GM18861 (cell line): ENCODE measurements at regions not wholly inside any gene's neighbourhood (a gene's known extent, or its start where the extent isn't known, plus 50 kb on each side); places are given as distances from the start of the nearest gene placed in this dataset.

Source experiments
- ATAC-seq: cut with Tn5 transposase; IDR thresholded peaks from one replicate; pipeline ENCODE4 v1.9.1; 2021; ENCODE audit not compliant: unreplicated experiment

DNA sequence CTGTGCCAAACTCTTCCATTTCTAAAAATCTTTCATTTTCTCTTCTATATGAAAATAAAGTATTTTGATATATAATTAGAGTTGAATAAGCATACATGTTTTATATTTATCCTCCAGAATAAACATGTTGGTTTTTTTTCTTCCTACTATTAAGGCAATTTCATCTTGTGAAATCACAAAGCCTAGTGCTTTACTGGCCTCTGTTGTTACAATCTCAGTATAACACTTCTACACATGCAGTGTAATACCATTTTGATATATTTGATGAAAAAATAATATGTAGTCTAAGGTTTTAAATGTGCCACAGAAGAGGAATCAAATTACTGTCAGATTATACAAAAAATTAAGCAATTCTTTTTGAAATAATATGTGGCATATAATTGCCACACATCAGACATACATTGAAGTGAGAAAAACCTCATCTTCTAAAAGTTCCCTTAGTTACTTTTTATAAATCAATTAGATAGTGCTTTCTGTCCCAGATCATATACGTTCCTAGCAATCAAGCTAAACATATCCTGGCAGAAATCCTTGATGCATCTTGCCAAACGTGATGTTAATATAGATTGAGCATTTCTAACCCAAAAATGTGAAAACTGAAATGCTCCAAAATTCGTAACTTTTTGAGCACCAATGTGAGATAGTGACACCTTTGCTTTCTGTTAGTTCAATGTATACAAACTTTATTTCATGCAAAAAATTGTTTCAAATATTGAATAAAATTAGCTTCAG lies 225.1 kb upstream of the MANEA start:
- ATAC-seq, result no peak

DNA sequence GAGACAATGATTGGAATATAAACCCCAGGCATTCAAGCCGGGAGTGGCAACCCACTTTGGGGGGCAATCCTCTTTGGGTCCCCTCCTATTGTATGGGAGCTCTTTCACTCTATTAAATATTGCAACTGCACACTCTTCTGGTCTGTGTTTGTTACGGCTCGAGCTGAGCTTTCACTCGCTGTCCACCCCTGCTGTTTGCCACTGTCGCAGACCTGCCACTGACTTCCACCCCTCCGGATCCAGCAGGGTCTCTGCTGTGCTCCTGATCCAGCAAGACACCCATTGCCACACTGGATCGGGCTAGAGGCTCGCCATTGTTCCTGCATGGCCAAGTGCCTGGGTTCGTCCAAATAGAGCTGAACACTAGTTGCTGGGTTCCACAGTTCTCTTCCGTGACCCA lies 222.8 kb upstream of the MANEA start:
- ATAC-seq, result no peak

DNA sequence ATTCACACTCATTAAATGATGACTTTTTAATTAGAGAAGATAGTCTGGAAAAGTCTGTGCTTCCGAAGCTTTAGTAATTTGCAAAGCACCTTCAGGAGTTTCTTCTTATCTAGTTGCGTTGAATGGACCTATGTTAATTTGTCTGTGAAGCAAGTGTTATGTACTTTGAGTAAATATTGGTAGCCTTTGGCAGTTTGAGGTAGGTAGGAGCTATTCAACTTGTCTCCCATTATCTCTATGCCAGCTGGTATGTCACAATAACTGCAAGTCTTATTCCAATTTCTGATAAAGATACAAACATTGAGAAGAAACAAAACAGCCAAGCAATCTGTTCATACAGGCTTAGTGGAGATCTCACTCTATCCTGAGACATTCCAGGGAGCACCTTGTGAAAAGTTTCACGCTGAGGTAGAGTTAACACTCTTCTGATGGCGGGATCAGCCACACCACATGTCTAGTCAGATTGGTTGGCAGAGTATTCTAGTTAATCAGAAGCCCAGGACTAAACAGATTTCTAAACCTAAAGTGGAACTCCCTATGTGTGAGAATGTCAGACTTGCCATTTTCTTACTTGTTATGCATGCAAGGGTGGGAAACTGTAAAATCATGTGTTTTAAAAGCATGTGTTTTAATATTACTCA lies 219.8 kb upstream of the MANEA start:
- no peak for ATAC-seq

DNA sequence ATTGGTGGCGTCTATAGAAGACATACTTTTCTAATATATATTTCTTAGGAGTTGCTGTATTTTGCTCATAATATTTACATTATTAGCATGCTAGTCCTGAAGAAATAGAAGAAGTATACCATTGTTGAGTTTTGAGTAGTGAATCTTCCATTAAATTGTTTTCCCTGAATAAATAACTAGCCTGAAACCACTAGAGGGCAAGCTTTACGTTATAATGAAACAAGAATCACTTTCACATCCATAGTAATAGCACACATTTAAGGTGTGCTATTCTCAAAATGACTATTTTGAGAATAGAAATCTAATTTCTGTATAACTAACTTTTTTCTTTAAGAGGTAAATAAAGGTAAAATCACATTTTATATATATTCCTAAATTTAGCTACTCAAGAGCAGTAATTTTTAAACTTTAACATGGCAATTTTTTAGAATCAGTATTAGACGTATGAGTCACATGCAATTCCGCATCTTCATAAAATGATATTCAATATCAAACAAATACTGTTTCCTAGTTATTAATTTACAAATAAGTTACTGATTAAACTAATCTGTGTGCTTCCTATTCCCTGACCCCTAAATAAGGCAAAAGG lies 213.2 kb upstream of the MANEA start:
- ATAC-seq, result peak; percentile 89

DNA sequence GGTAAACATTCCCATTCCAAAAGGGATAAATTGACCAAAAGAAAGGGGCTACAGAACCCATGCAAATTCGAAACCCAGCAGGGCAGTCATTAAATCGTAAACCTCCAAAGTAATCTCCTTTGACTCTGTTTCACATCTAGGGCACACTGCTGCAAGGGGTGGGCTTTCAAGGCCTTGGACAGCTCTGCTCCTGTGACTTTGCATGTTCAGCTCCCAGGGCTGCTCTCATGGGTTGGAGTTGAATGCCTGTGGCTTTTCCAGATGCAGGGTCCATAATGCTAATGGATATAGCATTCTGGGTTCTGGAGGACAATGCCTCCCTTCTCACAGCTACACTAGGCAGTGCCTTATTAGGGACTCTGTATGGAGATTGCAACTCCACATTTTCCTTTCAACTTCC lies 211.9 kb upstream of the MANEA start:
- no peak for ATAC-seq

DNA sequence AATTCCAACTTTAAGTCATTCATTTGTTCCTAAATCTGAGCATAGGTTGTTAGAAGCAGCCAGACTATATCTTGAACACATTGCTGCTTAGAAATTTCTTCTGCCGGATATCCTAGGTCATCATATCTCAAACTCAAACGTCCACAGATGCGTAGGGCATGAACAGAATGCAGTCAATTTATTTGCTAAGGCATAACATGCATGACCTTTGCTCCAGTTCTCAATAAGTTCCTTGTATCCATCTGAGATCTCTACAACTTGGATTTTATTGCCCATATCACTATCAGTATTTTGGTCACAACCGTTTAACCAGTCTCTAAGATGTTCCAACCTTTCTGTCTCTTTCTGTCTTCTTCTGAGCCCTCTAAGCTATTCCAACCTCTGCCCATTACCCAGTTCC lies 210.9 kb upstream of the MANEA start:
- no peak for ATAC-seq

DNA sequence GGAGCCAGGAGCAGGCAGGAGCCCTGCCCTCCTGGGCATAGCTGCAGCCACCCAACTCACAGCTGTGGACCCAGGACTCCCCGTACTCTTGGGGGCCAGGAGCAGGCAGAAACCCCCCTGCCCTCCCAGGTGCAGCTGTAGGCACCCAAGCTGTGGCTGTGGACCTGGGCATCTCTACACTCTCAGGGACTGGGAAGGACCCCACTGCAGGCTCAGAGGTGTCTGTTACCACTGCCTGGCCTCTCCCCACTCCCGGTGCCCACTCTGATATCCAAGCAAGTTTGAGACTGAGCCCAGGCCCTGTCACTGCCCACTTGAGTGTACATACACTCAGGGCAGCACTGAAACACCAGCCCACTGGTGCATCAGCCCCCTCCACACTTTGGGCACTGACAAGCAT lies 193.5 kb upstream of the MANEA start:
- no peak for ATAC-seq

DNA sequence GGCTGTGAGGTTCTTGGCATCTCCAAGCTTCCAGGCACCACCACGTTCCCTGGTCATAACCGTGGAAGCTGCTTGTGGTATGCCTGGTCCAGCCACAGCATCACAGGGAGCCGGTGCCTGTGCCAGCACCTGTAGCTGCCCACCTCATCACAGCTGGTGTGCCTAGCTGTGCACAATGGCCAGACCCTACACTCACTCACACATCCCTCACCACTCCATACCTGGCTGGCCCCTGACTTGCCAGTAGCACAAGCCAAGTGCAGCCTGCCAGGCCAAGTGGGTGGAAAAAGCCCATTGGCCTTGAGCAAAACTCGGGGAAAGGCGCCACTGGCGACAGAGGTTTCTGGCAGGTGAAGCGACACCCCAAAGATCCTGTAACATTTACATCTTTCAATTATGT lies 192.3 kb upstream of the MANEA start:
- ATAC-seq, result no peak

DNA sequence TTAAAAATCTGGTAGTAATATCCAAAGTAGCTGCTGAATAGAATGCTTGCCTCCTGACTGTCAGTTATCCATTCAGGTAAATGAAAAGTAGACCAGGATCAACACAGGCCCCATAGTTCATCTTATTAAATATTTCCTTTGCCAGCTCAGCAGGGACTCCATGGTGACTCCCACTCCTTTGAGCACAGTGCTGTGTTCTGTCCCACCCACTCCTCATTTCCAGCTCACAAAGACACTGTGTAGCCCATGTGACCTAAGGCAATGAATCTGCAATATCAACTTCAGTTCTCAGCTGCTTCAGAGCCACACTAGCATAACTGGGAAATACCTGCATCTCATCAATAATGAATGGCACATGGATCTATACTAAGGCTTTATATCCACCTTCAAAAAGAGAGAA lies 189.5 kb upstream of the MANEA start:
- ATAC-seq, result no peak

DNA sequence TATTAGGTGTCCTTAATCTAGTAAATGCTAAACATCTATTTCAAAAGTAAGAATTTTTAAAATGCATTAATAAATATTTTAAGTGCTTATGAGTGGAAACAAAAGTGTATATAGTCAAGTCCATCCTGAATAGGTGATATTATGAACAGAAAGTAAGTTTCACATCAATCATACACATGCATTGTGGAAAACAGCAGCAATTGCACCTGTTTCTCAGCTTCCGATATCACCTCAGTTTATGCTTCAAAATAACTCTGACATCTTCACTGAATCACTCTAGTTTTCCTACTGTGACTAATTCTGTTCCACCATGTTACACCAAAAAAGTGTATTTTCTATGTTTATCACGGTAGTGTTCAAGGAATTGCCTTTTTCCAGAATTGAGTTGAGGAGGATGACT lies 172.6 kb upstream of the MANEA start:
- no peak for ATAC-seq

DNA sequence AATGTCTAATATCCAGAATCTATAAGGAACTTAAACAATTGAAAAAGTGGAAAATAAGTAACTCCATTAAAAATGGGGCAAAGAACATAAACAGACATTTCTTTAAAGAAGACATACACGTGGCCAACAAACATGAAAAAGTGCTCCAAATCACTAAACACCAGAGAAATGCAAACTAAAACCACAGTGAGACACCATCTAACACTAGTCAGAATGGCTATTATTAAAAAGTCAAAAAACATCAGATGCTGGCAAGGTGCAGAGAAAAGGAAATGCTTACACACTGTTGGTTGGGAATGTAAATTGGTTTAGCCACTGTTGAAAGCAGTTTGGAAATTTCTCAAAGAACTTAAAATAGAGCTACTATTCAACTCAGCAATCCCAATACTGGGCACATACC lies 169.2 kb upstream of the MANEA start:
- no peak for ATAC-seq

DNA sequence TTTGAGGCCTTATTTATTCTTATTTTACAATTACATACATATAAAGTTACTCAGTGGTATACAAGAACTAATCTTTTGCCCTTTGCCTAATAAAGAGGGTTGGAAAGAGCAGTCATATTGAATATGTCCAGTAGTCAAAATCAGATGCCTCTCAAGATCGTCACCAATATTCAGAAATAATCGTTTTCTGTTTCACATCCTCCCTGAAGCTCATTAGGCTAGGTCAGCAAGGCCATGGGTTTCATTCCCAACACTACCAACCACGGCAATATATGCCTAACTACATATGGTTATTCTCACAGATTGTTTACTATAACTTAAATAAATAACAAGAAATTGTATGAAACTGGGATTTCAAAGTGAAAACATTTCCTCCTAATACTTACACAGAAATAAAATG lies 167.2 kb upstream of the MANEA start:
- no peak for ATAC-seq

DNA sequence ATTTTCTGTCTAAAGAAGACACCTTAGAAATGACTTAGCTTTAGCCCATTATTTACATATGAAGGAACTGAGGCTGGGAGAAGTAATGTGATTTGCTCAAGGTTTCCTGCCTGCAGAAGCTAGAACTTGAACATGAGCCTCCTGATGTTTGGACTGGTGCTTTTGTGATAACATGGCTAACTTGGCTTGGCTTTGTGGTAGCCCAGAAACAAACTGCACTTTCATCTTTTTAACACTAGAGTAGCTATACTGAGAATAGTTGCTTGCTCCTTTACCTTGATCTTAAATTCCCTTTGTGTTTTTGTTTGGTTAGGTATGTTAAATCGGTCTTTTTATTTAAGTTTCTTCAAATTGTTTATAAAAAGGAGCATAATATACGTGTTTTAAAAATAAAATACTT lies 163.5 kb upstream of the MANEA start:
- ATAC-seq, result no peak

DNA sequence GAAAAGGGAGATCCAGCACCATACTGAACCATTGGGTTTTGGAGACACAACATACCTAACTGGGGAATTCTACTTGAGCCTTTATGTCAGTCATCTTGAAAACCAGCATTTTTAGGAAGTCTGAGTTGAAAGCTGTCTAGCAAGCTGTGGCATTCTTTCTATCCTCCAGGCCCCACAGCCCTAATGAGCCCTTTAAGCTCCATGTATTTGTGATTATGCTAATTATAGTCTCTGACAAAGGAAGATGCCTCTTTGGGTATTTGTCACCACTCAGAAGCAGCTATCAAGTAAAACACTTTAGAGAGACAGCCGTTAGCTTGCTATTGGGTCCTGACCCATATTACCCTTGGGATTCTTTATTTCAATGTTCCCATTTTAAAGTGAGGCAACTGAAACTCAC lies 159.5 kb upstream of the MANEA start:
- ATAC-seq, result no peak

DNA sequence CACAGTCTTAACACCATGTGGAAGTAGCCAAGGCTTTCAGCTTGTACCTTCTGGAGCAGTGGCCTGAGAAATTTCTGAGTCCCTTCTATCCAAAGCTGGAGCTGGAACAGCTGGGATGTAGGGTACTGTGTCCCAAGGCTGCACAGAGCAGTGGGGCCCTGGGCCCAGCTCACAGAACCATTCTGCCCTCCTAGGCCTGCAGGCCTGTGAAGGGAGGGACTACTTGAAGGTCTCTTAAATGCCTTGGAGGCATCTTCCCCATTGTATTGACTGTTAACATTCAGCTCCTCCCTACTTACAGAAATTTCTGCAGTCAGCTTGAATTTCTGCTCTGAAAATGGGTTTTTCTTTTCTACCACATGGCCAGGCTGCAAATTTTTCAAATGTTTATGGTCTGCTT lies 156.5 kb upstream of the MANEA start:
- no peak for ATAC-seq

DNA sequence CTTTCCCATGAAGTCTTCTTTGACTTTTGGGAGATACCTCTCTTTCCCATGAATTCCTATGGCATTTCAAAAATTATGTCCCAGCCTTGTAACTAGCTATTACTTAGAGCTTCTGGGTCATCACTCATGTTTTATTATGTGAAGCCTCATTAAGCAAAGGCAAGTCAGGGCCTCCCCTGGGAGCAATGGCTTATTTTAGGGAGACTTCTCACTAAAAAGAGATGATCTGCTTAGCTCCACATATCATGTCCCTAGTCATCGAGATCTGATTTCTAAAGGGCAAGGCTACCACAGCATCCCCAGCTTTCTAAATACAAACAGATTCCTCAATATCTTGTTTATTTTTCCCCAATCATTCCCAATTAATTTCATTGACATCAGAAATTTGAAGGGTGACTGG lies 154.0 kb upstream of the MANEA start:
- ATAC-seq, result no peak

DNA sequence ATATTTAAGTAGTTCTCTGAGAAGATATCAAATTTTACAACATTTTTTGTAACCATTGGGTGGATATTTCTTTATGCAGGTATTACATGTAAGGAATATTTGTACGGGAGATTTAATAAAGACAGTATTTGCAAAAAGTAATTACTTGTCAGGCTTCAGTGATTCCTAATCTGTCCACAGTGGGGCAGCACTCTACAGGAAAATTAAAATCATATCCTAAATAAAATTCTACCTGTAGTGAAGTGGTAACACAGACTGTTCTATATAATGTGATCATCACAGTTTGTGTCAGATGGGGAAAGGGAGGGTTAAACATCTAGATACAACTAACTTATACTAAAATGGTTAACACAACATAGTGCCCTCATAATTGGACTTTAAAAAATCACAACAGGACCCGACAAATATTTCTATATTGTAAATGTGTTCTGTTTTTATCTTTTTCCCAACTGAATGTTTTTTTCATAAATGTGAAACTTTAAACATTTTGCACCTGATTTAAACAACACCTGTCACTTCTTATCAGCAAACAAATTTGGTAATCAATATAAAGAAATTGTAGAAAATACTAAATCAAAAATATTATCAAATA lies 145.6 kb upstream of the MANEA start:
- peak; percentile 65 for ATAC-seq

DNA sequence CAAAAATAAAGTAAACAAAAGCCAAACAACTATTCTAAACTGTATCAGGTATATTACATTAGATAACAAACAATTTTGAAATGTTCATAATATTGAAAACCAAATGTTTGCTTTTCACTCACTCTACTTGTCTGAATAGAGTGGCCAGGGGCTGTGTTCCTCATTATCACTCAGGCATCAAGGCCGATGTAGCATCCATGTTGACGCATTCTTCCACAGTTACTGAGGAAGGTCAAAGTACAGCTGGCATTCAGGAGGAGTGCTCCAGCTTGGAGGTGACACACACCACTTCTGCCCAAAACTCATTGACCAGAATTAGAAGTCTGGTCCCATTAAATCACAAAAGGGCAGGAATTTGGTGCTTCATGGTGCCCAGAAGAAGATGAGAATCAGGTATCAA lies 137.6 kb upstream of the MANEA start:
- no peak for ATAC-seq

DNA sequence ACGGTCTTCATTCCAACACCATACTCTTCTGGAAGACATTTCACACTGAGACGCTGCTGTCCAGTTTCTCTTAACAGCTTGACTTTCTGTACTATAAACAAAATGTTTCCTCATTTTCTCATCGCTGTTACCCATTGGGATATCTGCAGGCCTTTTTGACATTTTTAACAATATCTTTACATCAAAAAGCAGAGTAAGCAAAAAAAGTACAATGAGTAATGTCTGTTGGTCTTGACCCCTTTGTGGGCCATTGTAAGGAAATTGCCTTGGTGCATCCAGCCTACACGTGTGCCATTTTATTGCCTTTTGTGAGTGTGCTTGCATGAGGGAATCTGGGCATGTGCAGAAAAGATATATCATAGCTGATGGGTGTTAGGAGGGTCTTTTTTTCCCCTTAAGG lies 129.1 kb upstream of the MANEA start:
- no peak for ATAC-seq

DNA sequence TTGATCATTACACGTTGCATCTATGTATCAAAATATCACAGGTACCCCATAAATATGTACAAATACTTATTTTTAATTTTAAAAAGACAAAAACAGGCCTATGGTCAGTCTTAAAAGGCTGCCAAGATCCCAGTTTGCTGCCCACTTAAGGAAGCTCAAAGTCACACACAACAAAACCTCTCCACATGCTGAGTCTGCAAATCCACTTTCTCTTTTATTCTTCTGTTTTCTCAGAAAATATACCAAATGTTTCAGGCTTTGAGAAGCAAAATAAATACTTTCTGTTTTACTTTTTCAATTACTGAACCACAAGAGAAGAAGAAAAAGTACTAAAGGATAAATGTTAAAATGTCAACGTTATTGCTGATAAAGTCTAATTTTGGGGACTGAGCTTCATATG lies 107.8 kb upstream of the MANEA start:
- no peak for ATAC-seq

DNA sequence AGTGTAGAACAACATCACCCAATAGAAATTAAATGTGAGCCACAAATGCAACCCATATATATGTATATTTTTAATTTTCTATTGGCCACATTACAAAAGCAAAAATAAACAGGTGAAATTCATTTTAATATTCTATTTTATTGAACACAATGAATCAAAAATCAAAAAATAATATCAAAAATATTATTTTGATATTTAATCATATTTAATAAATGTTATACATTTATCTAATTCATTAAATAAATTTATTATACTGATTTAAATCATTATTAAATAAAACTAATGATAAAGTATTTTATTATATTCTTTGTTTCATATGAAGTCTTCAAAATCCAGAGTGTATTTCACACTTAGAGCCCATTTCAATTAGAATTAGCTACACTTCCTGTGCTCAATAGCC lies 98.4 kb upstream of the MANEA start:
- no peak for ATAC-seq

DNA sequence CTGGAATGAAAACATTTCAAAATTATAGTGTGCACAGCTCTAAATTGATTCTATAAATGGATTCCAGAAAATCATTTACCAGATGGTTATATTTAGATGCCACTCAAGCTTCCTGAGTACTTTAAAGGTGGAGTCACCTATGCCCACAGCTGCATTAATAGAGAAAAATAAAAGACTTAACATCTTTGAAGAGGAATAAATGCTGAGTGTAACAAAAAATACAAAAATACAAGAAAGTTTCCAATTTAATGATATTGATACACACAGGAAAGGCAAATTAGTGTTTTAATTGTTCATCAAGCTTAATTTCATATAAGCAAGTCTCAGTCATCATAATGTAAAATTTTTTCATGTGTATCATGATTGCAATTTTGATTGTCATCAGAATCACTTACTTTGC lies 89.5 kb upstream of the MANEA start:
- no peak for ATAC-seq
